RWPE1 (cell line): ENCODE measurements at regions not wholly inside any gene's neighbourhood (a gene's known extent, or its start where the extent isn't known, plus 50 kb on each side); places are given as distances from the start of the nearest gene placed in this dataset.

ENCODE experiments used
- CTCF ChIA-PET: fragments of 350-600 bp; sonication (Branson Sonifier 250); formaldehyde crosslinking; extraction: SDS; loops from one replicate; lab custom pipeline; 2021; lab: Yijun Ruan, JAX
- POLR2A ChIA-PET: fragments of 400-600 bp; formaldehyde crosslinking; extraction: SDS; loops from one replicate; lab custom pipeline; 2020; ENCODE audit warnings: antibody characterized with exemption; ENCODE audit not compliant: low non-redundant PET; lab: Yijun Ruan, JAX
- DNase-seq: peaks from one replicate; pipeline ENCODE4 v3.0.0; 2012; ENCODE audit warnings: low spot score
- H3K27ac ChIP-seq: fragments of 450-650 bp; 2 replicates; pipeline ENCODE4 v1.5.1; 2017
- TF ChIP-seq, protein P1 (sequence below): fragments of 450-650 bp; conservative IDR thresholded peaks from 2 replicates; pipeline ENCODE4 v1.5.1; 2017; ENCODE audit warnings: low read depth, mild to moderate bottlenecking

DNA sequence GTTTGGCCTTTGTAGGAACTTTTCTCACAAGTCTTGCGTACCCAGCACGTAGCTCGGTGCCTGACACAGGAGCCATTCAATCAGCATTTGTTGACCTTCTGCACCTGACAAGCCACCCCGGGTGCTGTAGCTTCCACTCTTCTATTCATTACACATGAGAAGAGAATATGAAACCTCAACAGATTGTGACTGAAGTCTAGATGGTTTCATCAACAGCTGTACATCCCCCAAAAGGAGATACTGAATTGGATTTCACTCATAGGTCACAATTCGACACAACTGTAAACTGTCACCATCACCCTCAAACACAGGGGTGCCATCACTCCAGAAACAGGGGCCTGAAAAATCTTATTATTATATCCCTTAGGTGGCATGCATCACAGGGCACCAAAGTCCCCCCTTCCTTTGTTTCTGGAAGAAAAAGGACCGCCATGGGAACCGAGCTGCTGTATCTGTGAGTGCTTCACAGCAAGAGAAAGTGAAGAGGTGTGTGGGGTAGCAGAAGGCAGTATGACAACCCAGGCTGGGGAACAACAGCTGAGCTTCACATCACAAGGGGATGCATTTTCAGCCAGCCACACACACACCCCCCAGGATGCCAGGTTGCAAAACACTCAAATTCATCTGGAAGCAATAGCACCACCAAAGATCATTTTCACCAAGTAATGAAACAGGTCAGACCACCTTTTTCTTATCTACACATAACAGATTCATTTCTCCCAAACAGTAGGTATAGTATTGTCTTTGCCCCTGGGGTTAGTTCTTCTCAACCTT lies 225.7 kb downstream of the TOMM20 start:
- no peak for DNase-seq
- H3K27ac ChIP-seq = no peak overlapping the region
- POLR2A ChIA-PET = no interaction called here
- TF ChIP-seq, protein P1, sequence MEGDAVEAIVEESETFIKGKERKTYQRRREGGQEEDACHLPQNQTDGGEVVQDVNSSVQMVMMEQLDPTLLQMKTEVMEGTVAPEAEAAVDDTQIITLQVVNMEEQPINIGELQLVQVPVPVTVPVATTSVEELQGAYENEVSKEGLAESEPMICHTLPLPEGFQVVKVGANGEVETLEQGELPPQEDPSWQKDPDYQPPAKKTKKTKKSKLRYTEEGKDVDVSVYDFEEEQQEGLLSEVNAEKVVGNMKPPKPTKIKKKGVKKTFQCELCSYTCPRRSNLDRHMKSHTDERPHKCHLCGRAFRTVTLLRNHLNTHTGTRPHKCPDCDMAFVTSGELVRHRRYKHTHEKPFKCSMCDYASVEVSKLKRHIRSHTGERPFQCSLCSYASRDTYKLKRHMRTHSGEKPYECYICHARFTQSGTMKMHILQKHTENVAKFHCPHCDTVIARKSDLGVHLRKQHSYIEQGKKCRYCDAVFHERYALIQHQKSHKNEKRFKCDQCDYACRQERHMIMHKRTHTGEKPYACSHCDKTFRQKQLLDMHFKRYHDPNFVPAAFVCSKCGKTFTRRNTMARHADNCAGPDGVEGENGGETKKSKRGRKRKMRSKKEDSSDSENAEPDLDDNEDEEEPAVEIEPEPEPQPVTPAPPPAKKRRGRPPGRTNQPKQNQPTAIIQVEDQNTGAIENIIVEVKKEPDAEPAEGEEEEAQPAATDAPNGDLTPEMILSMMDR = no peak
- CTCF ChIA-PET = interaction anchor here (0.6 kb wide), 2 partner anchors 179 to 182 kb away, joined by 3 read pairs; no protein-coding TSS in a partner anchor

DNA sequence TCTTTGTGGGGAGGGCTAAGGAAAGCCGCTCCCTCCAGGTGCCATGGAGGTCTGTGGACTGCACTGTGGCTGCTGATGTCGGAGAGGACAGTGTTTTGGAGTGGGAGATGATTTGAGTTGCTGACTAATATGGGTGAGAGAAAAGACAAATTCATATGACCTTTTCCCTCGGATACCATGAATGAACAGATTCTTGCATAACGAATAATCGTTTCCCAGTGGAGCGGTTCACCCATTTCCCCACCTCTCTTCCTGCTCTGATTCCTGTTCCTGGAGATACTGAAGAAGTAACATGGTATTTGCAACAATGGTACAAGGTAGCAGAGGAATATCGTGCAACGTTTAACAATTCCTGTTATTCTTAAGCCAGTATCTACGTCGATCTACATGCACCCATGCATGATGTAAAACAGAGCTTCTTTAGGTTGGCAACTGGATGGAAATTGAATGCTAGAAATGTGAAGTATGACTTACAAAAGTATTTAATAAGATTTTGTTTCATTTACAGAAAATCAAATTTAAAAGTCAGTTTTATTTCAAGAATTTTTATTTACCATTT lies 227.1 kb downstream of the TOMM20 start:
- ChIA-PET POLR2A (no interaction called here), CTCF (no interaction called here)
- no peak for DNase-seq
- TF ChIP-seq, protein P1 = no peak
- H3K27ac ChIP-seq = no peak overlapping the region

DNA sequence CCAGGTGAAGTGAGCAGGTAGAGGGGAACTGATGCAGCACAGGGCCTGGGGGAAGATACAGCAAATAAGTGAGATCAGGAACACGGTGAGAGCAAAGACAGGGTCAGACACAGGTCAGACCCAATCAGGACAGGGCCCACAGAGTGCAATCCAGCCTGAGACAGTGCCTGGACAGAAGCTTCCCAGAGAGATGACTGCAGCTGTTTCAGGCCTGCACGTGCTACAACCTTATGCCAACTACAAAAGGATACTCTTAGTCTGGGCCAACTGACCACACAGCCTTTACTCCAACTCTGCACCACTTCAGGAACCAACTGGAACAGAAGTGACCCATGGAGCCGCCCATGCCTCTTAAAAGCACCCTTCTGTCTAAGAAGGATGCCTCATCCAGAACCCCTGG lies 228.0 kb downstream of the TOMM20 start:
- CTCF ChIA-PET = no interaction called here

DNA sequence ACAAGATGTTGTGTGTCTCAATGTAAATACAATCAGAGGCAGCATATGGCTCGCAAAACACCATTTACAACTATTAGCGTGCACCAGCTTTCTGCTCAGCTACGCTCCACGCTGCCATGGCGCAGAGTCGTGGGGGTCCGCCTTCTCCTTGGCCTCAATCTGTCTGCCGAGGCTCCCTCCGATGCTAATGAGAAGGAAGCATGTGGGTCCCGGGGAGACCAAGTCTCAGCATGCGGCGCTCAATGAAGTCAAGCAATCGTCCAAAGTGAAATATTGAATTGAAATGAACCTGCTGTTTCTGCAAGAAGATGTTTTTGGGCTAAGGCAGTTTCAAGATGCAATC lies 228.9 kb downstream of the TOMM20 start:
- TF ChIP-seq, protein P1 = no peak
- POLR2A ChIA-PET = no interaction called here
- CTCF ChIA-PET = no interaction called here
- H3K27ac ChIP-seq = no peak overlapping the region
- DNase-seq = no peak

More for the DNA sequence above, 228.0 kb downstream of the TOMM20 start:
- H3K27ac ChIP-seq = no peak overlapping the region
- TF ChIP-seq, protein P1 = no peak
- DNase-seq = no peak
- POLR2A ChIA-PET = no interaction called here

DNA sequence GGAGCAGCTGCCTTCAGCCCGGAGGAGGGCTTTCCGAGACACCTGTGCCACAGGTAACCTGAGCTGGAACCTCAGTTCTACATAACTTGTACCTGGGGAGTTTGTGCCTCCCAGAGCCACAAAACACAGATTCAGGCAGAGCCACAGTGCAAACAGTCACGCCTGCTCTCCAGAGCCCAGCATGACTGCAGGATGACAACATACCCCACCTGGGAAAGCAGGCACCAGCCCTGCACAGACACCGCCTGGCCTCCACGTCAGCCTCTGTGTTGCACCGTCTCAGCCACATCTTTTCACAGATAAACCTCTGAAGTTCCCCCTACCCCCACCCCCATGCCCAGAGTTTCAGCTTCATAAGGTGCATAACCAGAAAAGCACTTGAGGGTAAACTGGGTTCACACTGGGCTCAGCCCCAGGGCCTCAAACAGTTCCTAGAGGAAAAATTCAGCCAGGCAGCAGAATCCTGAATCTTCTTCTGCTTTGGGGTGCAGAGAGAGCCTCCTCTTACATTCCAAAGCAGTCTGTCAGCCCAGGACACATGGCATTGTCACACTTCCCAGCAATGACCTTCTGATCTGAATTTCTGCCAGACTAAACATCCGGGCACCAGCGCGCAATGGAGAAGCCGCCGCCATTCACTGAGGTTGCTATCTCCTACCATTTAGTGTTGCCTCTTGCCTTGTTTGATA lies 229.5 kb downstream of the TOMM20 start:
- ChIA-PET POLR2A (no interaction called here), CTCF (no interaction called here)
- no peak overlapping the region for H3K27ac ChIP-seq
- TF ChIP-seq, protein P1 = no peak
- no peak for DNase-seq

DNA sequence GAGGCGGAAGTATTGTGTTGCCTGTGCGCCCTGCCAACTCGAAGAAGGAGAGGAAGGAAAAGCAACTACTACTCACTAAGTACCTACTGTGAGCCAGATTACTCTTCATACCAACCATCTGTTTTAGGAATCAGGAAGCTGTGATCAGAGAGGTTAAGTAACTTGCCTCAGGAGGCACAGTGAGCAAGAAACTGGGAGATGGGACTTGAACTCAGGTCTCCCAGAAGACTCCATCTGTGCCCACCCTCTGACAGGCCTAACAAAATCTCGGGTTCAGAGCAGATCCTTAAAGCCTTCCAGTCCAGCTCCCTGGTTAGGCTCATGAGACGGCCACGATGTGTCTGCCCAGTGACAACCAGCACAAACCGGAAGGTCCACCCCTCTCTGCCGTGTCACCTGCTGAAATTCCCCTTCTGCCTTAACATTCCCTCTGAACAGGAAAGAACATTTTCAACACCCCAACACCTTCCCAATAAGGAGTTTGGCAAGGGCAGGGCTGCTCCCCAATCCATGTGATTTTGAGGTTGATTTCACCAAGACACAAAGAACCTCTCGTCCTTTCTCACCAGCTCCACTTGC lies 230.1 kb downstream of the TOMM20 start:
- DNase-seq = no peak
- TF ChIP-seq, protein P1 = no peak
- H3K27ac ChIP-seq = no peak overlapping the region
- POLR2A ChIA-PET = no interaction called here
- CTCF ChIA-PET = no interaction called here
